HG03521 (cell line): ENCODE measurements at regions not wholly inside any gene's neighbourhood (a gene's known extent, or its start where the extent isn't known, plus 50 kb on each side); places are given as distances from the start of the nearest gene placed in this dataset.

Experiments
- ATAC-seq: cut with Tn5 transposase; IDR thresholded peaks from one replicate; pipeline ENCODE4 v1.9.1; 2021; ENCODE audit warnings: mild to moderate bottlenecking, moderate library complexity; ENCODE audit not compliant: unreplicated experiment

DNA sequence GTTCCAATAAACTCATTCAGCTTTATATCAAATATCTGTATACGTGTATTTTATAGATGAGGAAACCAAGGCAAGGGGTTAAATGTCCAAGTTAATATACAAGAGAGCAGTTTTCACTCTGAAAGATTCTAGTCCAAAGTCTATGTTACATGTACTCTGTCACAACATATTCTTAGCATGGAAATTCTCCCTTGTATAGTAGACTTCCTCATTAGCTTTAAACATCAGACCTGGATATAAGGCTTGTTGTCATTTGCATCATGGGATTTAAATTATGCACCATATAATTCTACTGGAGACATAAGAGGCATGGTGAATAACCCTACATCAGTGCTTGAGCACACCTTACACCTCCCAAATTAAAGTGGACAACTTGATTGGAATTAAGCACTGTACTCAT, 681.9 kb upstream of the CCDC179 start:
- no peak for ATAC-seq

DNA sequence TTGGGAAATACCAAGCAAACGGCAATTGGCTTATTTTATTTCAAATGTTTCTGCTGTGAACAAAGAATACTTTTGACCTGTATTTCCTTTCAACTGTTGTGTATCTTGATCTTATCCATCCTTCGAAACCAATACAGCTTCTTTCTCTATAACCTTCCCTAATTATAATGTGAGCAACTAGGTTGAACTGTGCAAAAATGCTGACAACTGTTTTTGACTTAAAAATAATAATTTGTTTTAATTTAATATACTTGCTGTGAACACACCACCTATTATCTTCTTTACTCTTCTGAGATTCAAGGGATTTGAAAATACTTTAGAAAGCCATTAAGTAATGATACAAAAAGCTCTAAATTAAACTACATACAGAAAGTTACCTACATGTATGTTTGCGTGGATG, 682.5 kb upstream of the CCDC179 start:
- ATAC-seq: no peak

- no peak for ATAC-seq
Observed at GRCh38 chr11:23543651-23544222, 683.5 kb upstream of the CCDC179 start.

GRCh38 chr11:23551706-23552105, 691.4 kb upstream of the CCDC179 start:
- no peak for ATAC-seq

- ATAC-seq: no peak
Observed at GRCh38 chr11:23554002-23554401, 693.7 kb upstream of the CCDC179 start.

DNA sequence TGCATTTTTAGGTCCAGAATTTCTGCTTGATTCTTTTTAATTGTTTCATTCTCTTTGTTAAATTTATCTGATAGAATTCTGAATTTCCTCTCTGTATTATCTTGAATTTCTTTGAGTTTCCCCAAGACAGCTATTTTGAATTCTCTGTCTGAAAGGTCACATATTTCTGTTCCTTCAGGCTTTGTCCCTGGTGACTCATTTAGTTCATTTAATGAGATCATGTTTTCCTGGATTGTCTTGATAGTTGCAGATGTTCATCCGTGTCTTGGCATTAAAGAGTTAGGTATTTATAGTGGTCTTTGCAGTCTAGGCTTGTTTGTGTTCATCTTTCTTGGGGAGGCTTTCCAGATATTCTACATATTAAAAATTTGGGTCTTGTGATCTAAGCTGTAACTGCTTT, 694.8 kb upstream of the CCDC179 start:
- ATAC-seq: no peak

- no peak for ATAC-seq
Observed at GRCh38 chr11:23556163-23556750, 696.0 kb upstream of the CCDC179 start.

GRCh38 chr11:23563591-23563990, 703.3 kb upstream of the CCDC179 start:
- ATAC-seq: no peak

DNA sequence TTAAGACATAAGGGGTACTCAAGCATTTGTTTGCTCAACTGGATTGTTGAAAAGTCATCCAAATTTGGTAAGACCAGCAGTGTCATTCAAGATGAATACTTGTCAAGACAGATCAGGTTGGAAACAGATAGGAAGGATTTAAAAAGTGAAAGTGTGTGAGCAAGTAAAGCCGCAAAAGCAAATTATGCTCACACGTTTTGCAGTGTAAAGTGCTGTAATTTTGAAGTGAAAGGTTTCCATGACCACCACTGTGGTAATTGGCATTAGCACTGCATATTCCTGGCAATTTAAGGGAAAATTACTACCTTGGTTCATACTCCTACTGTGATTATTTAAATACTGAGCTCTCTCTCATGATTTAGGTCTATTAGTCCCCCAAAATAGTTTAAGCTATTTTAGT, 704.1 kb upstream of the CCDC179 start:
- ATAC-seq: no peak

DNA sequence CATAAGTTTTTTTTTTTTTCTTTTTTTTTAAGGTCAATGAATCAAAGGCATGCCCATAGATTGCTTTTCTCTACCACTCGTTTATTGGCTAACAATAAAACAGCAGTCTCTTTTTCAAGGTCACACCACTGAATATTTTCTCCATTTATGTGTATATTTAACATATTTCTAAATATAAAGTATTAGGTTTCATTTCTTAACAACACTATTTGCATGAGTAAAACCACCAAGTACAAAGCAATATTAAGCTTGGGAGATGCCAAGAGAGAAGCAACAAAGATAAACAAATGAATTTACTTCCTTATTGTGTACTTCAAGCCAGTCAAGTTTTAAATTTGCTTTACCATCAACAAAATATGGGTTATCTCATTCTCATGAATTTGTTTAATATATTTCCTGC, 708.9 kb upstream of the CCDC179 start:
- no peak for ATAC-seq

- ATAC-seq: no peak
Observed at GRCh38 chr11:23569547-23569946, 709.3 kb upstream of the CCDC179 start.

GRCh38 chr11:23570828-23571227, 710.6 kb upstream of the CCDC179 start:
- no peak for ATAC-seq

DNA sequence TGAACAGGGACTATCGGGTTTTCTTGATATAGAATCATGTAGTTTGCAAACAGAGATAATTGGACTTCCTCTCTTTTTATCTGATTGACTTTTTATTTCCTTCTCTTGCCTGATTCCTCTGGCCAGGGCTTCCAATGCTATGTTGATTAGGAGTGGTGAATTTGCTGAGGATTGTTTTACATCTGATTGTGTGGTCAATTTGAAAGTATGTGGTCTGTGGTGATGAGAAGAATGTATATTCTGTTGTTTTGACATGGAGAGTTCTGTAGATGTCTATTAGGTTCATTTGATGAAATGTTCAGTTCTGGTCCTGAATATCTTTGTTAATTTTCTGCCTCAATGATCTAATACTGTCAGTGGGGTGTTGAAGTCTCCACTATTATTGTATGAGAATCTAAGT, 713.2 kb upstream of the CCDC179 start:
- ATAC-seq: no peak

GRCh38 chr11:23574149-23574548, 713.9 kb upstream of the CCDC179 start:
- no peak for ATAC-seq

DNA sequence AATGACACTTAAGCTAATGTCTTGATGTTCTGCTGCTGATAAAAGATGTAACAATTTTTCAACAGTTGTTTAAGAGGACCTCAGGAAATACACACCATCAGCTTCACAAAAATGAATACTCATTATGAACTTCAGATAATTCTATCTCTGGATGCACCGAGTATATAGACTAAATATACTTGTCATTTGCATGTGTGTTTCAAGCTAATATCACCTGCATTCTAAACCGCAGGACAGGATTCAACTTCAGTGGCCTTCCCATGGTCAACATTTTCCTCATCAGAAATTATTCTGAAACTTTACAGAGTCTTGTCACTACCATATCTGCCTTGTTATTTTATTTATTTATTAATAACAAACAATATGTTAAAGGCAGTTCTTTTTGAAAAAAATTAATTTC, 717.0 kb upstream of the CCDC179 start:
- ATAC-seq: no peak

GRCh38 chr11:23585416-23586104, 725.3 kb upstream of the CCDC179 start:
- ATAC-seq: no peak

- ATAC-seq: no peak
Observed at GRCh38 chr11:23586173-23586572, 725.9 kb upstream of the CCDC179 start.

DNA sequence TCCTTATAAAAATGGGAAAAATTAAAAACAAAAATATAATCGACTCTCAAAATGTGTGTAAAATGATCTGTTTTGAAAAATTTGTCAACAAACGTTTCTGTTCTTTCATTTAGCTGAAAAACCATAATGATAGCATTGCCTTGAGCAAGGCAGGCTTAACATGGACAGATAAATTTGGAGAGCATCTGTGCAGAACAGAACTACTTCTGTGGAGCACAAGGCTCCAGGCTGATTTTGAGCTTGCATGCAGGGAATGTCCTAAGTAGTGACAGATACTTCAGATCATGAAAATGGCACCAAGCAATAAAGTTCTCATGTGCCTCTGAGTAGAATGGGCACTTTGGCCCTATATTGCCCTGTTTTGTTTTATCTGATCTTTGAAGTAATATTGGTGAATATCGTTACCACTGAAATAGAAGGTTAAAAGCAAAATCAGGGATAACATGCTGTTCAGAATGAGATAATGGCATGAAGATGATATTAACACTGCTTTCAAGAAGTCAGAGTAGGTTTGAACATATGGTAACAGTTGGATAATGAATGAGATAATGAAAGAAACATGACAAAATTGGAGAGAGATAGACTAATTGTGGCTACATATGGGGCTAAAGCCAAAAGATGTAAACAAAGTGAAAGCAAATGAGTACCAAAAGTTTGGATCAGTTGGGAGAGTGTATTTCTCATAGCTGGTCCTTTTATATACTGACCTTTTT, 730.5 kb upstream of the CCDC179 start:
- no peak for ATAC-seq

GRCh38 chr11:23594755-23595154, 734.5 kb upstream of the CCDC179 start:
- no peak for ATAC-seq

DNA sequence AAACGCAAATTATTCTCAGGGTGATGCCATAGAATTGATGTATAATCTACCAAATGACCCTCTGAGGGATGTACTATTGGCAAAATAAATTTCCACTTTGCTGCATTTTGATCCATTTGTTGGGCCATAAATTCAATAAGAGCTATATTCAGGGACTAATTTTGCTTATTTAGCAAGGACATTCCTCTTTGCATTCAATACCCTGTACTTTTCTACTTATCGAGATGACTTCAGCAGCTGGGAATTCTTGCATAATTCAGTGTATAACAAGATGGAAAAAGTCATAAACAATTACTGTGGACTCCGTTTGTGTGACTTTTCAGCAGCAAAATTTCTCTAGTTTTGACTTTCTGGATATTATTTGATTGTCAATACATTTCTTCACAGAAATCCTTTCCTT, 744.7 kb upstream of the CCDC179 start:
- ATAC-seq: no peak

- ATAC-seq: no peak
Observed at GRCh38 chr11:23606191-23606590, 745.9 kb upstream of the CCDC179 start.

DNA sequence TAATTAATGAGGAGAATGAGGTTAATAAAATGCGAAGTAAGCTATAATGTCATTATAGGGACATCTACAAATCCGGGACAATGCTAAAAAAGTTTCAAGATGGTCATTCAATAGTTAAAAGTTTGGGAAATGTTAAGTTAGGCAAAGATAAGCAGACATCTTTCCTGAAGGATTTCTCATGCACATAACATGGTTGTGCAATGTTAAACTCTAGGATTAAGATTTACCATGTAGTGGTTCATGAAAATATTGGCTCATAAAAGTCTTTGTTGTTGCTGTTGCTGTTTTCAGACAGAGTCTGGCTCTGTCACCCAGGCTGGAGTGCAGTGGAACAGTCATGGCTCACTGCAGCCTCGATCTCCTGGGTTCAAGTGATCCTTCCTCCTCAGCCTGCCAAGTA, 751.5 kb upstream of the CCDC179 start:
- ATAC-seq: no peak
